Breast epithelium (tissue), 3 donors: ENCODE measurements at regions not wholly inside any gene's neighbourhood (a gene's known extent, or its start where the extent isn't known, plus 50 kb on each side); places are given as distances from the start of the nearest gene placed in this dataset.

ENCODE experiments used
- POLR2A ChIP-seq: fragments of 450-650 bp; IDR thresholded peaks from one replicate; pipeline ENCODE4 v1.6.1; 2016; ENCODE audit warnings: antibody characterized with exemption, mild to moderate bottlenecking, moderate library complexity
- TF ChIP-seq, protein P1 (sequence below), 3 donors: fragments of 450-650 bp; IDR thresholded peaks; one replicate each; pipeline ENCODE4 v1.5.1; 2016 to 2017; ENCODE audit warnings: antibody characterized with exemption in 3 of 3, mild to moderate bottlenecking in 3 of 3, moderate library complexity in 3 of 3

DNA sequence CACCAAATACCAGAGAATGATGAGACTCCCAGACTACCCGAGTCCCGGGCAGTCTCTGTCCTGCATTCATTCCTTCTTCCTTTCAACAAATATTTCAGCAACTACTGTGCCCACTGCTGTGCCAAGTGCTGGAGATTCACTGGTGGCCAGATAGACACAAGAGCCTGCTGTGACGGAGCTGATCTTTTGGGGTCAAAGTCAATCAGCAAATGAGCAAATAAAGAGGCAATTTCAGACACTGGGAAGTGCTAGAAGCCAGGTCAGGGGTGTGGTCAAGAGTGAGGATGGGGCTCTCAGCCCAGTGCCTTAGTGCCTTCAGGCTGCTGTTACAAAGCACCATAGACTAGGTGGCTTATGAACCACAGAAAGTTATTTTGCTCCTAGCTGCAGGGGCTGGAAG, 104.9 kb upstream of the IQSEC1 start:
- TF ChIP-seq, protein P1, sequence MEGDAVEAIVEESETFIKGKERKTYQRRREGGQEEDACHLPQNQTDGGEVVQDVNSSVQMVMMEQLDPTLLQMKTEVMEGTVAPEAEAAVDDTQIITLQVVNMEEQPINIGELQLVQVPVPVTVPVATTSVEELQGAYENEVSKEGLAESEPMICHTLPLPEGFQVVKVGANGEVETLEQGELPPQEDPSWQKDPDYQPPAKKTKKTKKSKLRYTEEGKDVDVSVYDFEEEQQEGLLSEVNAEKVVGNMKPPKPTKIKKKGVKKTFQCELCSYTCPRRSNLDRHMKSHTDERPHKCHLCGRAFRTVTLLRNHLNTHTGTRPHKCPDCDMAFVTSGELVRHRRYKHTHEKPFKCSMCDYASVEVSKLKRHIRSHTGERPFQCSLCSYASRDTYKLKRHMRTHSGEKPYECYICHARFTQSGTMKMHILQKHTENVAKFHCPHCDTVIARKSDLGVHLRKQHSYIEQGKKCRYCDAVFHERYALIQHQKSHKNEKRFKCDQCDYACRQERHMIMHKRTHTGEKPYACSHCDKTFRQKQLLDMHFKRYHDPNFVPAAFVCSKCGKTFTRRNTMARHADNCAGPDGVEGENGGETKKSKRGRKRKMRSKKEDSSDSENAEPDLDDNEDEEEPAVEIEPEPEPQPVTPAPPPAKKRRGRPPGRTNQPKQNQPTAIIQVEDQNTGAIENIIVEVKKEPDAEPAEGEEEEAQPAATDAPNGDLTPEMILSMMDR (IDR thresholded peaks at IDR 0.05) = no peak
- TF ChIP-seq POLR2A = no peak
